GM23338 (cell line): ENCODE measurements at regions not wholly inside any gene's neighbourhood (a gene's known extent, or its start where the extent isn't known, plus 50 kb on each side); places are given as distances from the start of the nearest gene placed in this dataset.
A peak's percentile ranks its signal among the peaks of the same experiment; 100 is the strongest.

Source experiments
- ATAC-seq: fragments of 200-7000 bp; cut with Tn5 transposase; 3 replicates; pipeline ENCODE4 v1.9.1; 2020
- DNase-seq: peaks from one replicate; pipeline ENCODE4 v3.0.0-alpha.2; 2015; ENCODE audit warnings: low spot score
- H2AFZ ChIP-seq: fragments of 200-600 bp; sonication (generic); 2 replicates; pipeline ENCODE4 v1.8.0; 2016; ENCODE audit warnings: antibody characterized with exemption, mild to moderate bottlenecking, moderate library complexity
- H3F3A ChIP-seq: fragments of 200-600 bp; sonication (generic); replicated peaks from 2 replicates; pipeline ENCODE4 v1.8.0; 2017; ENCODE audit warnings: antibody characterized with exemption, mixed run types, low read depth
- H3K27ac ChIP-seq: fragments of 200-600 bp; sonication (generic); 2 replicates; pipeline ENCODE4 v1.6.1; 2016; ENCODE audit warnings: low read depth
- H3K27me3 ChIP-seq: fragments of 200-600 bp; sonication (generic); 2 replicates; pipeline ENCODE4 v1.8.0; 2016; ENCODE audit warnings: mild to moderate bottlenecking, mixed run types, moderate library complexity; ENCODE audit not compliant: insufficient read depth
- H3K36me3 ChIP-seq: fragments of 200-600 bp; sonication (generic); 2 replicates; pipeline ENCODE4 v1.8.0; 2016; ENCODE audit warnings: mild to moderate bottlenecking; ENCODE audit not compliant: insufficient read depth
- H3K4me1 ChIP-seq: fragments of 200-600 bp; sonication (generic); 2 replicates; pipeline ENCODE4 v1.8.0; 2016; ENCODE audit warnings: mild to moderate bottlenecking, moderate library complexity; ENCODE audit not compliant: insufficient read depth
- H3K4me2 ChIP-seq: fragments of 200-600 bp; sonication (generic); 2 replicates; pipeline ENCODE4 v1.7.1; 2017; ENCODE audit warnings: mixed run types
- H3K4me3 ChIP-seq: fragments of 200-600 bp; sonication (generic); 2 replicates; pipeline ENCODE4 v1.6.1; 2016; ENCODE audit warnings: mixed run types
- H3K79me2 ChIP-seq: fragments of 200-600 bp; sonication (generic); replicated peaks from 2 replicates; pipeline ENCODE4 v1.8.0; 2017; ENCODE audit warnings: mild to moderate bottlenecking; ENCODE audit not compliant: insufficient read depth
- H3K9me2 ChIP-seq: fragments of 200-600 bp; sonication (generic); 2 replicates; pipeline ENCODE4 v1.8.0; 2017; ENCODE audit not compliant: insufficient read depth
- H4K20me1 ChIP-seq: fragments of 200-600 bp; sonication (generic); replicated peaks from 2 replicates; pipeline ENCODE4 v1.8.0; 2017; ENCODE audit warnings: mild to moderate bottlenecking; ENCODE audit not compliant: insufficient read depth
- H3K27ac Mint-ChIP-seq: 2 replicates; pipeline ENCODE4 v1.8.0; 2020; ENCODE audit warnings: inconsistent platforms, mild to moderate bottlenecking, moderate library complexity, mixed read lengths
- H3K27me3 Mint-ChIP-seq: 3 replicates; pipeline ENCODE4 v1.8.0; 2022; ENCODE audit warnings: low read depth, mild to moderate bottlenecking, moderate library complexity, mixed read lengths, inconsistent platforms; ENCODE audit not compliant: insufficient read depth, poor library complexity
- H3K36me3 Mint-ChIP-seq: 3 replicates; pipeline ENCODE4 v1.8.0; 2021; ENCODE audit warnings: low read depth, mild to moderate bottlenecking, inconsistent platforms, moderate library complexity, mixed read lengths
- H3K4me1 Mint-ChIP-seq: 3 replicates; pipeline ENCODE4 v1.8.0; 2020; ENCODE audit warnings: mild to moderate bottlenecking, inconsistent platforms, mixed read lengths
- H3K4me3 Mint-ChIP-seq: 3 replicates; pipeline ENCODE4 v1.8.0; 2021; ENCODE audit warnings: moderate library complexity, mild to moderate bottlenecking, inconsistent platforms, mixed read lengths
- H3K9me3 Mint-ChIP-seq: 3 replicates; pipeline ENCODE4 v1.8.0; 2020; ENCODE audit warnings: moderate library complexity, mild to moderate bottlenecking, inconsistent platforms, mixed read lengths
- CTCF ChIP-seq, 2 experiments: fragments of 200-600 bp in 1 of 2; sonication (generic) in 1 of 2; conservative IDR thresholded peaks; 2 replicates each; pipeline versions ENCODE4 v1.5.1 to v1.6.1; 2016 to 2017; ENCODE audit warnings: antibody characterized with exemption in 2 of 2, low read depth in 2 of 2, mild to moderate bottlenecking in 2 of 2, moderate library complexity in 1 of 2
- ETS1 ChIP-seq: IDR thresholded peaks from 2 replicates; pipeline ENCODE4 v1.6.1; 2016; ENCODE audit warnings: antibody characterized with exemption
- NANOG ChIP-seq: IDR thresholded peaks from 2 replicates; pipeline ENCODE4 v1.6.1; 2016; ENCODE audit warnings: antibody characterized with exemption, borderline replicate concordance
- STAT1 ChIP-seq: IDR thresholded peaks from one replicate; pipeline ENCODE4 v1.6.1; 2016; ENCODE audit warnings: antibody characterized with exemption; ENCODE audit not compliant: unreplicated experiment
- TF ChIP-seq, protein P1 (sequence below): IDR thresholded peaks from one replicate; pipeline ENCODE4 v1.6.1; 2018; ENCODE audit warnings: antibody characterized with exemption; ENCODE audit not compliant: unreplicated experiment

DNA sequence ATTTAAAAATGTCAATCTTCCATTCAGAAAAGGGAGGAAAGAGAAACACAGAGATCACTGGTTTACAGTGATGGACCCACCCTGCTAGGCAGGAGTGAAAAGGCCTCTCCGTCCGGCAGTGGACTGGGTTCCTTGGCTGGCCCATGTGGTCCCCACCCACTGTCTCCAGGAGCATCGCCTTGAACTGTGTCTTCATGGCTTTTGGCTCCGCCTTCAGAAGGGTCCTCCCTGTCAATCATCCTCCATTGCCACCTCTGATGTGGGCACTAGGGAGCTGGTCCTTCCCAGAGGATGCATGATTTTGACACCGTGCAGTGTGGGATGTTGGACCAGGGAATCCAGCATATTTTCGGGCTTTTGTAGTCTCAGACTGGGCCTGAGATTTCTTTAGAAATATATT, 58.2 kb upstream of the B3GAT1 start:
- H3K27ac ChIP-seq, result no peak overlapping the region
- Mint-ChIP-seq H3K9me3 (no peaks in the 10 kb centered on the region; the same call in 1 of the 3 replicates), H3K36me3 (no peaks in the 10 kb centered on the region), H3K27me3 (peaks cover 21% of the 10 kb centered on the region), H3K4me1 (peaks cover 11% of the 10 kb centered on the region), H3K4me3 (no peak overlapping the region), H3K27ac (no peak overlapping the region)
- H3F3A ChIP-seq, result no peaks in the 10 kb centered on the region
- no peaks in the 10 kb centered on the region for H3K79me2 ChIP-seq
- H3K9me2 ChIP-seq, result 0 out of 2 replicates have a peak, but pooled peaks cover 2% of the 10 kb centered on the region
- H3K4me3 ChIP-seq, result no peak overlapping the region
- no peaks in the 10 kb centered on the region for H3K36me3 ChIP-seq
- peaks cover 11% of the 10 kb centered on the region; the same call in 1 of the 2 replicates for H3K4me1 ChIP-seq
- no peak overlapping the region for H3K4me2 ChIP-seq
- ATAC-seq (no peak), DNase-seq (no peak)
- H3K27me3 ChIP-seq, result peaks cover 3% of the 10 kb centered on the region; the same call in 1 of the 2 replicates
- H4K20me1 ChIP-seq, result no peaks in the 10 kb centered on the region
- TF ChIP-seq CTCF (conservative IDR thresholded peaks at IDR 0.05; ENCODE audit: low read depth in 2 of 2), result no peak
- TF ChIP-seq, protein P1, sequence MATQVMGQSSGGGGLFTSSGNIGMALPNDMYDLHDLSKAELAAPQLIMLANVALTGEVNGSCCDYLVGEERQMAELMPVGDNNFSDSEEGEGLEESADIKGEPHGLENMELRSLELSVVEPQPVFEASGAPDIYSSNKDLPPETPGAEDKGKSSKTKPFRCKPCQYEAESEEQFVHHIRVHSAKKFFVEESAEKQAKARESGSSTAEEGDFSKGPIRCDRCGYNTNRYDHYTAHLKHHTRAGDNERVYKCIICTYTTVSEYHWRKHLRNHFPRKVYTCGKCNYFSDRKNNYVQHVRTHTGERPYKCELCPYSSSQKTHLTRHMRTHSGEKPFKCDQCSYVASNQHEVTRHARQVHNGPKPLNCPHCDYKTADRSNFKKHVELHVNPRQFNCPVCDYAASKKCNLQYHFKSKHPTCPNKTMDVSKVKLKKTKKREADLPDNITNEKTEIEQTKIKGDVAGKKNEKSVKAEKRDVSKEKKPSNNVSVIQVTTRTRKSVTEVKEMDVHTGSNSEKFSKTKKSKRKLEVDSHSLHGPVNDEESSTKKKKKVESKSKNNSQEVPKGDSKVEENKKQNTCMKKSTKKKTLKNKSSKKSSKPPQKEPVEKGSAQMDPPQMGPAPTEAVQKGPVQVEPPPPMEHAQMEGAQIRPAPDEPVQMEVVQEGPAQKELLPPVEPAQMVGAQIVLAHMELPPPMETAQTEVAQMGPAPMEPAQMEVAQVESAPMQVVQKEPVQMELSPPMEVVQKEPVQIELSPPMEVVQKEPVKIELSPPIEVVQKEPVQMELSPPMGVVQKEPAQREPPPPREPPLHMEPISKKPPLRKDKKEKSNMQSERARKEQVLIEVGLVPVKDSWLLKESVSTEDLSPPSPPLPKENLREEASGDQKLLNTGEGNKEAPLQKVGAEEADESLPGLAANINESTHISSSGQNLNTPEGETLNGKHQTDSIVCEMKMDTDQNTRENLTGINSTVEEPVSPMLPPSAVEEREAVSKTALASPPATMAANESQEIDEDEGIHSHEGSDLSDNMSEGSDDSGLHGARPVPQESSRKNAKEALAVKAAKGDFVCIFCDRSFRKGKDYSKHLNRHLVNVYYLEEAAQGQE, result no peak
- TF ChIP-seq NANOG, result no peak
- H2AFZ ChIP-seq, result no peak overlapping the region

- H3K4me3 ChIP-seq, result no peak overlapping the region
- no peak overlapping the region for H3K27ac ChIP-seq
- Mint-ChIP-seq H3K4me1 (peaks cover 17% of the 10 kb centered on the region), H3K27ac (no peak overlapping the region), H3K27me3 (peaks cover 21% of the 10 kb centered on the region), H3K9me3 (no peaks in the 10 kb centered on the region; the same call in 2 of the 3 replicates), H3K36me3 (no peaks in the 10 kb centered on the region), H3K4me3 (no peak overlapping the region)
- 0 out of 2 replicates have a peak, but pooled peaks cover 2% of the 10 kb centered on the region for H3K9me2 ChIP-seq
- H3F3A ChIP-seq, result no peaks in the 10 kb centered on the region
- ATAC-seq (no peak), DNase-seq (peak; percentile 47)
- H3K79me2 ChIP-seq, result no peaks in the 10 kb centered on the region
- peaks cover 11% of the 10 kb centered on the region; the same call in 1 of the 2 replicates for H3K4me1 ChIP-seq
- H2AFZ ChIP-seq, result no peak overlapping the region
- no peaks in the 10 kb centered on the region for H4K20me1 ChIP-seq
- no peak overlapping the region for H3K4me2 ChIP-seq
- H3K27me3 ChIP-seq, result peaks cover 3% of the 10 kb centered on the region; the same call in 1 of the 2 replicates
- H3K36me3 ChIP-seq, result no peaks in the 10 kb centered on the region
- TF ChIP-seq ETS1, result peak; percentile 54; the same call in 1 of the 2 replicates
- no peak for TF ChIP-seq STAT1
Observed at GRCh38 chr11:134469627-134470026, 57.6 kb upstream of the B3GAT1 start.
